ENCODE measurements at regions not wholly inside any gene's neighbourhood (a gene's known extent, or its start where the extent isn't known, plus 50 kb on each side); places are given as distances from the start of the nearest gene placed in this dataset.

GRCh38 chr17:71926746-71927398 is 193.9 kb upstream of the SOX9 start:
- TF ChIP-seq TAF1 (conservative IDR thresholded peaks at IDR 0.05) (no peak), CTCF (IDR thresholded peaks at IDR 0.05; ENCODE audit: low read depth, low read length, missing input control) (no peak), GABPA (IDR thresholded peaks at IDR 0.05 in 1 of 2, conservative IDR thresholded peaks at IDR 0.05 in 1 of 2) (no peak), EGR1 (IDR thresholded peaks at IDR 0.05; ENCODE audit: low read depth in 2 of 2) (no peak), RAD21 (IDR thresholded peaks at IDR 0.05) (no peak), ATF3 (IDR thresholded peaks at IDR 0.05) (no peak), ZBTB33 (IDR thresholded peaks at IDR 0.05) (no peak), NR2F2 (IDR thresholded peaks at IDR 0.05) (no peak), JUND (IDR thresholded peaks at IDR 0.05) (no peak)

Data from liver (tissue), 3 donors.